ENCODE measurements at regions not wholly inside any gene's neighbourhood (a gene's known extent, or its start where the extent isn't known, plus 50 kb on each side); places are given as distances from the start of the nearest gene placed in this dataset.

- Histone ChIP-seq H3K27me3 (ENCODE audit: control insufficient read depth in 3 of 3, insufficient read depth in 3 of 3, low read length in 2 of 3) (no peaks in the 10 kb centered on the region), H3K4me3 (no peak overlapping the region), H3K4me1 (ENCODE audit: control insufficient read depth in 5 of 5, insufficient read depth in 5 of 5, low read length in 5 of 5) (no peaks in the 10 kb centered on the region), H3K9me3 (ENCODE audit: control insufficient read depth in 4 of 4, insufficient read depth in 3 of 4, low read length in 3 of 4) (peaks cover 0 to 25% (median 6%) of the 10 kb centered on the region in 4 donors), H3K9ac (ENCODE audit: insufficient read depth in 1 of 2, low read length in 2 of 2) (no peak overlapping the region), H3K27ac (ENCODE audit: low read depth in 1 of 2, low read length in 1 of 2) (no peak overlapping the region), H3K36me3 (ENCODE audit: control insufficient read depth in 4 of 4, insufficient read depth in 4 of 4, low read length in 4 of 4) (no peaks in the 10 kb centered on the region)
- no peak for ATAC-seq (ENCODE audit: insufficient read depth, low FRiP score)
- DNase-seq: no peak
- no peak for TF ChIP-seq CTCF (IDR thresholded peaks at IDR 0.05; ENCODE audit: control extremely low read depth, extremely low read depth)
- WGBS, 2 donors: 59 to 61% methylated on average over 1 of the region's 1 CpG
Observed at GRCh38 chr1:177556163-177556562, 385.4 kb downstream of the BRINP2 start.

- DNase-seq (no peak), ATAC-seq (ENCODE audit: insufficient read depth, low FRiP score) (no peak)
- H3K4me1 ChIP-seq (ENCODE audit: control insufficient read depth in 5 of 5, insufficient read depth in 5 of 5, low read length in 5 of 5): no peaks in the 10 kb centered on the region
- H3K9ac ChIP-seq (ENCODE audit: insufficient read depth in 1 of 2, low read length in 2 of 2): no peak overlapping the region
- WGBS, 2 donors: 74 to 84% methylated on average over 3 of the region's 3 CpGs
- TF ChIP-seq CTCF (IDR thresholded peaks at IDR 0.05; ENCODE audit: control extremely low read depth, extremely low read depth): no peak
- H3K36me3 ChIP-seq (ENCODE audit: control insufficient read depth in 4 of 4, insufficient read depth in 4 of 4, low read length in 4 of 4): no peaks in the 10 kb centered on the region
- H3K9me3 ChIP-seq (ENCODE audit: control insufficient read depth in 4 of 4, insufficient read depth in 3 of 4, low read length in 3 of 4): no peaks in the 10 kb centered on the region
- no peak overlapping the region for H3K4me3 ChIP-seq
- H3K27ac ChIP-seq (ENCODE audit: low read depth in 1 of 2, low read length in 1 of 2): no peak overlapping the region
- H3K27me3 ChIP-seq (ENCODE audit: control insufficient read depth in 3 of 3, insufficient read depth in 3 of 3, low read length in 2 of 3): no peaks in the 10 kb centered on the region
Observed at GRCh38 chr1:177547200-177547599, 376.4 kb downstream of the BRINP2 start.

- Histone ChIP-seq H3K36me3 (ENCODE audit: control insufficient read depth in 4 of 4, insufficient read depth in 4 of 4, low read length in 4 of 4) (no peaks in the 10 kb centered on the region), H3K4me1 (ENCODE audit: control insufficient read depth in 5 of 5, insufficient read depth in 5 of 5, low read length in 5 of 5) (no peaks in the 10 kb centered on the region), H3K4me3 (no peak overlapping the region), H3K27ac (ENCODE audit: low read depth in 1 of 2, low read length in 1 of 2) (no peak overlapping the region), H3K9me3 (ENCODE audit: control insufficient read depth in 4 of 4, insufficient read depth in 3 of 4, low read length in 3 of 4) (no peaks in the 10 kb centered on the region), H3K9ac (ENCODE audit: insufficient read depth in 1 of 2, low read length in 2 of 2) (no peak overlapping the region), H3K27me3 (ENCODE audit: control insufficient read depth in 3 of 3, insufficient read depth in 3 of 3, low read length in 2 of 3) (no peaks in the 10 kb centered on the region)
- no peak for TF ChIP-seq CTCF (IDR thresholded peaks at IDR 0.05; ENCODE audit: control extremely low read depth, extremely low read depth)
- ATAC-seq (ENCODE audit: insufficient read depth, low FRiP score): no peak
- DNase-seq: no peak
Observed at GRCh38 chr1:177546346-177546745, 375.6 kb downstream of the BRINP2 start.

GRCh38 chr1:177526201-177526600 lies 355.4 kb downstream of the BRINP2 start:
- Histone ChIP-seq H3K27ac (ENCODE audit: low read depth in 1 of 2, low read length in 1 of 2) (no peak overlapping the region), H3K9me3 (ENCODE audit: control insufficient read depth in 4 of 4, insufficient read depth in 3 of 4, low read length in 3 of 4) (peaks cover 0 to 5% (median 0%) of the 10 kb centered on the region in 4 donors), H3K36me3 (ENCODE audit: control insufficient read depth in 4 of 4, insufficient read depth in 4 of 4, low read length in 4 of 4) (no peaks in the 10 kb centered on the region), H3K4me3 (no peak overlapping the region), H3K9ac (ENCODE audit: insufficient read depth in 1 of 2, low read length in 2 of 2) (no peak overlapping the region), H3K4me1 (ENCODE audit: control insufficient read depth in 5 of 5, insufficient read depth in 5 of 5, low read length in 5 of 5) (peaks cover 0 to 5% (median 0%) of the 10 kb centered on the region in 5 donors), H3K27me3 (ENCODE audit: control insufficient read depth in 3 of 3, insufficient read depth in 3 of 3, low read length in 2 of 3) (no peaks in the 10 kb centered on the region)
- WGBS, 2 donors: 96% methylated on average over 1 of the region's 1 CpG
- no peak for TF ChIP-seq CTCF (IDR thresholded peaks at IDR 0.05; ENCODE audit: control extremely low read depth, extremely low read depth)
- no peak for DNase-seq
- no peak for ATAC-seq (ENCODE audit: insufficient read depth, low FRiP score)

Measured in lung (tissue), 11 donors.